Skeletal muscle satellite cell (primary cell): ENCODE measurements at regions not wholly inside any gene's neighbourhood (a gene's known extent, or its start where the extent isn't known, plus 50 kb on each side); places are given as distances from the start of the nearest gene placed in this dataset.

ENCODE experiments used
- H3K27me3 ChIP-seq: 2 replicates; pipeline ENCODE4 v1.7.0; 2013; ENCODE audit warnings: low read length; ENCODE audit not compliant: control insufficient read depth, insufficient read depth
- H3K36me3 ChIP-seq: 2 replicates; pipeline ENCODE4 v1.7.0; 2013; ENCODE audit warnings: mild to moderate bottlenecking, control low read depth, low read length; ENCODE audit not compliant: insufficient read depth
- H3K4me1 ChIP-seq: 2 replicates; pipeline ENCODE4 v1.7.0; 2013; ENCODE audit warnings: low read length; ENCODE audit not compliant: control insufficient read depth, insufficient read depth
- H3K4me2 ChIP-seq: 2 replicates; pipeline ENCODE4 v1.7.0; 2013; ENCODE audit warnings: mild to moderate bottlenecking, low read length
- H3K4me3 ChIP-seq: 2 replicates; pipeline ENCODE4 v1.7.0; 2013; ENCODE audit warnings: low read length
- H3K9ac ChIP-seq: 2 replicates; pipeline ENCODE4 v1.7.0; 2013; ENCODE audit warnings: mild to moderate bottlenecking, low read depth, low read length, moderate library complexity
- H3K9me3 ChIP-seq: replicated peaks from 2 replicates; pipeline ENCODE4 v1.7.0; 2013; ENCODE audit warnings: mild to moderate bottlenecking, control low read depth, low read length

DNA sequence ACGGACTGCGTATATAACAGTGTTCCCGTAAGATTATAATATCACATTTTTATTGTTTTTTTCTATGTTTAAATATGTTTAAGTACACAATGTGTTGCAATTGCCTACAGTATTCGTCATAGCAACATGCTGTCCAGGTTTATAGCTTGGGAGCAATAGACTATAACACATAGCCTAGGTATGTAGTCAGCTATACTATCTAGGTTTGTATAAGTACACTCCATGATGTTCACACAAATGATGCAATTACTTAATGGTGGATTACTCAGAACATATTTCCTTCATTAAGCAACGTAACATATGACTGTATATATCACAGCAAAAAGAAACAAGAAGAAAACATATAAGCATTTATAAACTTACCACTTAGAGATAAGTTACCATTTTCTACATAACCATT lies 160.0 kb downstream of the CBLN1 start:
- Histone ChIP-seq H3K27me3 (no peaks in the 10 kb centered on the region), H3K4me1 (no peaks in the 10 kb centered on the region), H3K9me3 (no peaks in the 10 kb centered on the region), H3K4me2 (no peak overlapping the region), H3K4me3 (no peak overlapping the region), H3K36me3 (no peaks in the 10 kb centered on the region), H3K9ac (no peak overlapping the region)

DNA sequence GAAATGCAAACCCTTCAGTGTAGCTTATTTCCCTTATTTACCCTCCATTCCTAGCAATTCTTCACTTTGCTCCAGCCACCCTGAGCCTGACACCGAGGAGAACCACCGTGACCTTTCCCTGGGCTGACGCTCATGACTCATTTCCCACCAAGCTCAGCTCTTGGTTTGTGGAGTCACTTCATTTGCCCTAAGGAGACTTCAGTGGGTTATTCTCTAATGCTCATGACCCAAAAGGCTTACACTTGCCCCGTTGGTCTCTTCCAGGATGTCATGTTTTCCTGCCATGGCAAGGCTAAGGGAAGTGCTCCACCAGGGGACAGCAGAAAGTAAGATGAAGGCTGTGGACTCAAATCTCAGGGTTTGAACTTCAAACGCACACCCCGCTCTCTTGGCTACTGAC lies 161.0 kb downstream of the CBLN1 start:
- Histone ChIP-seq H3K9ac (no peak overlapping the region), H3K4me3 (no peak overlapping the region), H3K36me3 (no peaks in the 10 kb centered on the region), H3K4me1 (no peaks in the 10 kb centered on the region), H3K4me2 (no peak overlapping the region), H3K27me3 (no peaks in the 10 kb centered on the region), H3K9me3 (peaks cover 3% of the 10 kb centered on the region)

DNA sequence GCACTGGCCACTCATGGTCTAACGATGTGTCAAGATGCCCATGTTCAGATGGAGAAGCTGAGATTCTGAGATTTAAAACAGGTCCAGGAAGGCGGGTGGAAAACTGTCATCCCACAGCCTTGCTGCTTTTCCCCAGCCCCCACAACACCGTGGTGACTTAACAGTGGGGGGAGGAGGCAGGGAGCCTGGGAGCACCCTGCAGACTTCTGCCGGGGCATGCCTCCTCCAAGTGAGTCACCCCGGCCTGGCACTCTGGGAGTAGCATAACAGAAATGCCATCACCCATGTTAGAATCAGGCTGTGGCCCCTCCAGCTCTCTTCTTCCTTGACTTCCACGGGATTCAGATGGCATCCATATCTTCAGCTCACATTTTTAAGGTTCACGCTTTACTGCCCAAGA lies 164.8 kb downstream of the CBLN1 start:
- Histone ChIP-seq H3K4me3 (no peak overlapping the region), H3K9ac (no peak overlapping the region), H3K4me2 (no peak overlapping the region), H3K27me3 (no peaks in the 10 kb centered on the region), H3K9me3 (peaks cover 3% of the 10 kb centered on the region), H3K36me3 (no peaks in the 10 kb centered on the region), H3K4me1 (no peaks in the 10 kb centered on the region)

DNA sequence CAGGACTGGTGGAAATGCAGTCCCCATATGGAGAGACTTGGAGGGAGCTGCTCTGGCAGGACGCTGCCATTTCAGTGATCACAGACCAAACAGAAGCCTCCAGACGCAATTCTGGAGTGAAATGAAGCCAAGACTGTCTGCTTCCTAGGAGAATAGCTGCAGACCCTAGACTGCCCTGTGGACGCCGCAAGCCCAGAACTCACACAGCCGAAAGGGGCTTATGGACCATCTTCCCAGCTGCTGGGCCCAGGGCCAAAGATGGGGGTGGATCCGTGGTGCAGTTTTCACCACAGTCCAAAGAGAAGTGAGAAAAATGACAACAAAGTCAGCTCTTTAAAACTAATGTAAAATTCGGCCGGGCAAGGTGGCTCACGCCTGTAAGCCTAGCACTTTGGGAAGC lies 165.7 kb downstream of the CBLN1 start:
- Histone ChIP-seq H3K4me1 (no peaks in the 10 kb centered on the region), H3K4me2 (no peak overlapping the region), H3K4me3 (no peak overlapping the region), H3K9me3 (peaks cover 3% of the 10 kb centered on the region), H3K27me3 (no peaks in the 10 kb centered on the region), H3K36me3 (no peaks in the 10 kb centered on the region), H3K9ac (no peak overlapping the region)

DNA sequence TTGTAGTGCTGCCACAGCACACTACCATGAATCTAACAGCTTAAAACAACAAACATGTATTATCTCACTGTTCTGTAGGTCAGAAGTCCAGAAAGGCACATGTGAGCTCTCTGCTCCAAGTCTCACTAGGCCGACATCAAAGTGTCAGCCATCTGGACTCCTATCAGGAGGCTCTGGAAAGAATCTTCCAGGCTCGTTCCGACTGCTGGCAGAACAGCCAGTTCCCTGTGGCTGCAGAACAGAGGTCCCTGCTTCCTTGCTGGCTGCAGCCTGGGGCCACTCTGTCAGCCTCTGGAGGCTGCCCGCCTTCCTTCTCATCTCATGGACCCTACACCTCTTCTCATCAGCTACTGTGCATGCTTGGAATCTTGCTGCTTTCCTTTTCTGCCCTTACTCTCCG lies 168.9 kb downstream of the CBLN1 start:
- no peaks in the 10 kb centered on the region for H3K27me3 ChIP-seq
- no peak overlapping the region for H3K4me2 ChIP-seq
- H3K9ac ChIP-seq, result no peak overlapping the region
- no peaks in the 10 kb centered on the region for H3K4me1 ChIP-seq
- peaks cover 3% of the 10 kb centered on the region for H3K9me3 ChIP-seq
- H3K4me3 ChIP-seq, result no peak overlapping the region
- no peaks in the 10 kb centered on the region for H3K36me3 ChIP-seq

DNA sequence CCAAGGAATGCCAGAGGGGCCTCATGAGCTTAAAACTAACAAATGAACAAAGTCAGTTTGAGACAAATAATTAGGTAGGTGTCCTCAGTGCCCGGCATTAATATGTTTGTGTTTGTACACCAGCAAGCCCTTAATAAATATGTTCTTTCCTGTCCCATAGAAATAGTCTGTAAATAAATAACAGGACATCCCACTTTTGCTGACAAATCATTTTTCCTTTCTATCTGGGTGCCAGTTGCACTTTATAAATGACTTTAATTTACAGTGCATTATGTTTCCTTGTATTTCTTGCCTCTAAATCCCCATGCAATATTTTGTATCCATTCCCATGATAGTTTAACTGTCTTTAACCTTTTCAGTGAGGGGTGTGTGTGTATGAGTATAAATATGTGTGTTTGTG lies 170.3 kb downstream of the CBLN1 start:
- H3K4me1 ChIP-seq, result no peaks in the 10 kb centered on the region

DNA sequence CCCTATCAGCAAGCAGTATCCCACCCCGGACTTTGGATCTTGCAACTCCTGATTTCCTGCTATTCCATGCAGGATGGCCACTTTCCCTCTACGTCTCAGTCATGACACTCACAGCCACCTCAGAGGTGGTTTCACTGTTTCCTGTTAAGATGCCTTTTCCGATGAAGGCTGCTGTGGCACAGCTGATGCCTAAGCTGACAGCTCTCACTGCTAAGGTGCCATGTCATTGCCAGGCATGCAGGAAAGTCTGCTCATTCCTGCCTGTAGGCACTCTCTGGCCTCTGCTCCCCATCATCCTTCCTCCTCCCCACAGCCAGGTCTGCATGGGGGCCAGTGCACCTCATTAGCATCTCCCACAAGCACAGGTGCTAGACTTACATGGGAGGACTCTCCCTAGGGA lies 173.0 kb downstream of the CBLN1 start:
- no peaks in the 10 kb centered on the region for H3K4me1 ChIP-seq
- H3K4me3 ChIP-seq, result no peak overlapping the region
- no peak overlapping the region for H3K9ac ChIP-seq
- H3K9me3 ChIP-seq, result peaks cover 4% of the 10 kb centered on the region
- H3K4me2 ChIP-seq, result no peak overlapping the region
- H3K36me3 ChIP-seq, result no peaks in the 10 kb centered on the region
- no peaks in the 10 kb centered on the region for H3K27me3 ChIP-seq

More for the DNA sequence above, 170.3 kb downstream of the CBLN1 start:
- no peaks in the 10 kb centered on the region for H3K36me3 ChIP-seq
- no peak overlapping the region for H3K4me3 ChIP-seq
- H3K9ac ChIP-seq, result no peak overlapping the region
- peaks cover 3% of the 10 kb centered on the region for H3K9me3 ChIP-seq
- H3K27me3 ChIP-seq, result no peaks in the 10 kb centered on the region
- no peak overlapping the region for H3K4me2 ChIP-seq

DNA sequence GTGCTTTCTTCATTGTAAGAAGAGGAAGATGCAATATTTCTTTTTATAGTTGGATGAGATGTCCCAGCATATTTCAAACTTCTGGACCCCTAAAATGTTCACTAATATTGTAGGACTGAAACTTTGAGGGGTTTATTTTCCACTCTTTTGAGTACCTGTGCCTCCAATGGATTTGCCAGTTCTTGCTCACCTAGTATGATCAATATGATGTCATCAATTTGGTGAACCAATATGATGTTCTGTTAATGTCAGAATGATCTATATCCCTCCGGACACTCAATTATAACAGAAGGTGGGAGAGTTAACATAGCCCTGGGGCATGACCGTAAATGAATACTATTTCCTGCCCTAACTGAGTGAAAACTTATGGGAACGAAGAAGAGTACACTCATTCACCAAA lies 178.3 kb downstream of the CBLN1 start:
- Histone ChIP-seq H3K4me3 (no peak overlapping the region), H3K9ac (no peak overlapping the region), H3K4me1 (no peaks in the 10 kb centered on the region), H3K27me3 (no peaks in the 10 kb centered on the region), H3K9me3 (peaks cover 4% of the 10 kb centered on the region), H3K4me2 (no peak overlapping the region), H3K36me3 (no peaks in the 10 kb centered on the region)

DNA sequence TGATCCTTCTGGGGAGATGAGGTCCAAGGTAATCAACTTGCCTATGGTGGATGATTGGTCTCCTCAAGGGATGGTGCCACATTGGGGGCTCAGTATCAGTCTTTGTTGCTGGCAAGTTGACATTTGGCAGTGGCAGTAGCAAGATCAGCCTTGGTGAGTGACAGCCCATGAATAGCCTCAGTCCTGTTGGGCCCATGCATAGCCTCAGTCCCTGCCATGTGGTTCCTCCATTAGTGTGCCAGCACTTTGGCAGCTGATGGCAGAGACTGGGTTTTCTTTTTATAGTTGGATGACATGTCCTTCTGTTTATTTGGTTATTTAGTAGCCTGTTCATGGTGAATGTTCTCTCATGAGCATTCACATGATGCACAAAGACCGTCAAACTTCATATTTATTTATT lies 179.6 kb downstream of the CBLN1 start:
- no peaks in the 10 kb centered on the region for H3K27me3 ChIP-seq
- H3K4me1 ChIP-seq, result no peaks in the 10 kb centered on the region
- no peak overlapping the region for H3K4me3 ChIP-seq
- no peak overlapping the region for H3K9ac ChIP-seq
- H3K36me3 ChIP-seq, result no peaks in the 10 kb centered on the region
- no peak overlapping the region for H3K4me2 ChIP-seq
- H3K9me3 ChIP-seq, result peaks cover 7% of the 10 kb centered on the region

DNA sequence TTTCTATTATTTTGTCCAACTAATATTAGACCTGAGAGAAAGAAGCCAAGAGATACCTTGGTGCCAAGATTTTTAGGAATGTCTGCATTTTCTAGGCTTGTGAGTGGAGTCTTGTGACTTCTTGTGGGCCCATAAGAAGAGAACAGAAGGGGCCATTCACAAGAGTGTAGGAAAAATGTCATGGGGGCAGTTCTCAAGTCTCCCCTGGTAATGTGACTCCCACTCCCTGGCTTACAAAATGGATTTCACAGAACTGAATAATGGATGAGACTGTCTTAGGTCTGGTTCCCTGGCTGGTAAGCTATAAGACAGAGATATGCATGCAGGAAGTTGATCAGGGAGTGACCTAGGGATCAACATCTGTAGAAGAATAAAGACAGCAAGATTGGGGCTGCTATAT lies 181.3 kb downstream of the CBLN1 start:
- H3K9me3 ChIP-seq, result peaks cover 6% of the 10 kb centered on the region
- no peak overlapping the region for H3K4me3 ChIP-seq
- H3K4me2 ChIP-seq, result no peak overlapping the region
- no peaks in the 10 kb centered on the region for H3K36me3 ChIP-seq
- no peak overlapping the region for H3K9ac ChIP-seq
- H3K4me1 ChIP-seq, result no peaks in the 10 kb centered on the region
- no peaks in the 10 kb centered on the region for H3K27me3 ChIP-seq

DNA sequence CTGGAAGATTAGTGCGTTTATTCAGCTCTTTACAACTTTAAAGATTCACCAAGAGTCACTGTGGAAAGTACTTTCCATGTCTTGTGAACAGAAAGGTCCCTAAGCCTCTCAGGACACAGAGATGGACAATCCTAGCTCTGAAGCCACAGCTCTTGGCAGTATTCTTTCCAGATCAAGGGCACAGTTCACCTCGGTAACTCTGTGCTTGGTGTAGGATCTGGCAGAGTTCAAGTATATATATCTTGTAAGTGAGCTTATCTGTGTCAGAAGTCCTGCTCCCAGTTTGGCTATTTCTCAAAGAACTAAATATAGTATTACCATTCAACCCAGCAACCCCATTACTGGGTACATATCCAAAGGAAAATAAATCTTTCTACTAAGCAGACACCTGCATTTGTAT lies 183.7 kb downstream of the CBLN1 start:
- Histone ChIP-seq H3K36me3 (no peaks in the 10 kb centered on the region), H3K4me1 (no peaks in the 10 kb centered on the region), H3K27me3 (no peaks in the 10 kb centered on the region), H3K9ac (no peak overlapping the region), H3K9me3 (peaks cover 3% of the 10 kb centered on the region), H3K4me3 (no peak overlapping the region), H3K4me2 (no peak overlapping the region)

DNA sequence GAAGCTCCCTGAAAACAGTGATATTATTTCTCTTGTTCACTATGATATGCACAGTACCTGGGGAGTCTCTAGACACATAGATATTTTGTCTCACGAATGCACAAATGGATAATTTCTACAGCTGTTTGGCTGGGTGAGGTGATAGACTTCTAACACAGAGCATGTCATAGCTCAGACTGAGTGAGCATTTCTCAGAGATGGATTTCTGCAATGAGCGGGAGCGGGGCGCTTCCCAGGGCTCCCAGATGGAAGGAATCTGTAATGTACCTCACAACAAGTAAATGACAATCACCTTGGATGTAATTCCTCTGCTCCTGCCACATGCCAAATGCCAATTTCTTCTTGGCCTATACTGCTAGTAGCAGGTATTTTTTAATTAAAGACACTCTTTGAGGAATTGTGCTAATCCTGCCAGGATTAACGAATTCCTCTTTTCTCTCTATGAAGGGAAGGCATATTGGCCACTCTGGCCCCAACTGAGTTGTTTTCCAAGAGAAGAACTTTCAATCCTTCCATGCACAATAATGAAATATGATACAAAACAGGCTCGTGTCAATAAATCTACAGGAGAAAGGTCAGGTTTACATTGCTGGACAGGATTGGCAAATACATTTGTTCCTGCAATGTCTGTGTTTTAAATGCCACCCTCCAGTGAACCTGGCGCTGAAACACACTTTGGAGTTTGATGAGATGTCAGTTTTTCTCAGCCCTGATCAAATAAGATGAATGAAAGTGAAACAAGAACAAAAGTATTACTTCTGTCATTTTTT lies 185.3 kb downstream of the CBLN1 start:
- Histone ChIP-seq H3K4me3 (no peak overlapping the region), H3K9me3 (peaks cover 3% of the 10 kb centered on the region), H3K9ac (no peak overlapping the region), H3K36me3 (no peaks in the 10 kb centered on the region), H3K27me3 (no peaks in the 10 kb centered on the region), H3K4me2 (no peak overlapping the region), H3K4me1 (no peaks in the 10 kb centered on the region)
